H9 (cell line): ENCODE measurements at regions not wholly inside any gene's neighbourhood (a gene's known extent, or its start where the extent isn't known, plus 50 kb on each side); places are given as distances from the start of the nearest gene placed in this dataset.

ENCODE experiments used
- DNase-seq: peaks from one replicate; pipeline ENCODE4 v3.0.0-alpha.2; 2017
- H2AFZ ChIP-seq: one replicate; pipeline ENCODE4 v1.6.1; 2013; ENCODE audit warnings: mild to moderate bottlenecking, low read length, control low read depth, moderate library complexity
- H2AK5ac ChIP-seq: 2 replicates; pipeline ENCODE4 v1.6.1; 2013; ENCODE audit warnings: low read length, control low read depth, mixed read lengths; ENCODE audit not compliant: insufficient read length
- H2BK120ac ChIP-seq: one replicate; pipeline ENCODE4 v1.6.1; 2013; ENCODE audit warnings: low read depth, mild to moderate bottlenecking, low read length, control low read depth, inconsistent platforms; ENCODE audit not compliant: poor library complexity, severe bottlenecking
- H2BK12ac ChIP-seq: 2 replicates; pipeline ENCODE4 v1.6.1; 2013; ENCODE audit warnings: low read length, control low read depth, mixed read lengths, low read depth; ENCODE audit not compliant: insufficient read length
- H2BK15ac ChIP-seq: 2 replicates; pipeline ENCODE4 v1.6.1; 2013; ENCODE audit warnings: low read depth, low read length, control low read depth
- H2BK20ac ChIP-seq: one replicate; pipeline ENCODE4 v1.6.1; 2013; ENCODE audit warnings: low read depth, mild to moderate bottlenecking, low read length, control low read depth, inconsistent platforms; ENCODE audit not compliant: poor library complexity, severe bottlenecking
- H2BK5ac ChIP-seq: 2 replicates; pipeline ENCODE4 v1.6.1; 2013; ENCODE audit warnings: low read length, control low read depth, mixed read lengths; ENCODE audit not compliant: insufficient read length
- H3K14ac ChIP-seq: 2 replicates; pipeline ENCODE4 v1.6.1; 2013; ENCODE audit warnings: low read length, control low read depth; ENCODE audit not compliant: insufficient read depth
- H3K18ac ChIP-seq: 2 replicates; pipeline ENCODE4 v1.6.1; 2013; ENCODE audit warnings: low read depth, mild to moderate bottlenecking, mixed read lengths, low read length, control low read depth; ENCODE audit not compliant: insufficient read length
- H3K23ac ChIP-seq: 2 replicates; pipeline ENCODE4 v1.6.1; 2013; ENCODE audit warnings: low read length, control low read depth, mixed read lengths, low read depth; ENCODE audit not compliant: insufficient read length
- H3K23me2 ChIP-seq: 2 replicates; pipeline ENCODE4 v1.6.1; 2013; ENCODE audit warnings: low read depth, mild to moderate bottlenecking, mixed read lengths, low read length, control low read depth; ENCODE audit not compliant: insufficient read length, poor library complexity, severe bottlenecking
- H3K27ac ChIP-seq: 2 replicates; pipeline ENCODE4 v1.5.1; 2013; ENCODE audit warnings: low read length, control low read depth, mixed read lengths, low read depth; ENCODE audit not compliant: insufficient read length
- H3K27me3 ChIP-seq: 2 replicates; pipeline ENCODE4 v1.6.1; 2013; ENCODE audit warnings: low read length, control low read depth, inconsistent platforms; ENCODE audit not compliant: insufficient read depth
- H3K4ac ChIP-seq: 2 replicates; pipeline ENCODE4 v1.6.1; 2013; ENCODE audit warnings: low read depth, mild to moderate bottlenecking, control low read depth, inconsistent platforms, low read length, moderate library complexity
- H3K4me1 ChIP-seq: 2 replicates; pipeline ENCODE4 v1.6.1; 2013; ENCODE audit warnings: low read length, control low read depth, inconsistent platforms; ENCODE audit not compliant: insufficient read depth
- H3K4me2 ChIP-seq: 2 replicates; pipeline ENCODE4 v1.6.1; 2013; ENCODE audit warnings: low read length, control low read depth, mixed read lengths; ENCODE audit not compliant: insufficient read length, insufficient read depth
- H3K56ac ChIP-seq: 2 replicates; pipeline ENCODE4 v1.6.1; 2013; ENCODE audit warnings: low read depth, mild to moderate bottlenecking, mixed read lengths, low read length, control low read depth; ENCODE audit not compliant: insufficient read length
- H3K79me1 ChIP-seq: 2 replicates; pipeline ENCODE4 v1.6.1; 2013; ENCODE audit warnings: low read depth, mild to moderate bottlenecking, moderate library complexity, low read length, control low read depth, inconsistent platforms; ENCODE audit not compliant: insufficient read depth, poor library complexity, severe bottlenecking
- H3K79me2 ChIP-seq: 2 replicates; pipeline ENCODE4 v1.6.1; 2013; ENCODE audit warnings: low read length, control low read depth, inconsistent platforms; ENCODE audit not compliant: insufficient read depth
- H3K9ac ChIP-seq: 2 replicates; pipeline ENCODE4 v1.6.1; 2013; ENCODE audit warnings: low read length, control low read depth, mixed read lengths; ENCODE audit not compliant: insufficient read length; ENCODE audit errors: extremely low read depth
- H3K9me3 ChIP-seq: one replicate; pipeline ENCODE4 v1.6.1; 2013; ENCODE audit warnings: low read depth, low read length, inconsistent platforms; ENCODE audit not compliant: control insufficient read depth
- H3T11ph ChIP-seq: one replicate; pipeline ENCODE4 v1.6.1; 2013; ENCODE audit warnings: mild to moderate bottlenecking, low read length, control low read depth, inconsistent platforms
- H4K20me1 ChIP-seq: one replicate; pipeline ENCODE4 v1.6.1; 2013; ENCODE audit not compliant: control insufficient read depth, insufficient read length, insufficient read depth
- H4K5ac ChIP-seq: 2 replicates; pipeline ENCODE4 v1.6.1; 2013; ENCODE audit warnings: low read depth, mild to moderate bottlenecking, mixed read lengths, low read length, control low read depth; ENCODE audit not compliant: insufficient read length
- H4K8ac ChIP-seq: replicated peaks from 2 replicates; pipeline ENCODE4 v1.6.1; 2013; ENCODE audit warnings: low read length, control low read depth, mixed read lengths, low read depth; ENCODE audit not compliant: insufficient read length
- H4K91ac ChIP-seq: 2 replicates; pipeline ENCODE4 v1.6.1; 2013; ENCODE audit warnings: low read depth, mild to moderate bottlenecking, moderate library complexity, mixed read lengths, low read length, control low read depth; ENCODE audit not compliant: insufficient read length
- H3K27ac Mint-ChIP-seq, 3 experiments: 2 replicates in 2 of 3; 3 replicates in 1 of 3; pipeline ENCODE4 v1.8.0; 2020 to 2021; ENCODE audit warnings: mixed read lengths in 3 of 3, mild to moderate bottlenecking in 1 of 3, moderate library complexity in 1 of 3
- H3K27me3 Mint-ChIP-seq: 2 replicates; pipeline ENCODE4 v1.8.0; 2021; ENCODE audit warnings: low read depth, mild to moderate bottlenecking, moderate library complexity, mixed read lengths
- H3K36me3 Mint-ChIP-seq, 3 experiments: 2 replicates in 2 of 3; 3 replicates in 1 of 3; pipeline ENCODE4 v1.8.0; 2020 to 2021; ENCODE audit warnings: low read depth in 3 of 3, mixed read lengths in 3 of 3; ENCODE audit not compliant: insufficient read depth in 1 of 3
- H3K4me1 Mint-ChIP-seq, 2 experiments: 2 replicates each; pipeline ENCODE4 v1.8.0; 2020; ENCODE audit warnings: mixed read lengths in 2 of 2
- H3K4me3 Mint-ChIP-seq, 2 experiments: 2 replicates in 1 of 2; 3 replicates in 1 of 2; pipeline ENCODE4 v1.8.0; 2020 to 2021; ENCODE audit warnings: mild to moderate bottlenecking in 2 of 2, mixed read lengths in 2 of 2, moderate library complexity in 1 of 2
- H3K9me3 Mint-ChIP-seq, 2 experiments: 2 replicates in 1 of 2; 3 replicates in 1 of 2; pipeline ENCODE4 v1.8.0; 2020; ENCODE audit warnings: mild to moderate bottlenecking in 2 of 2, mixed read lengths in 2 of 2, moderate library complexity in 1 of 2
- WGBS: extraction: QIAGEN DNeasy Blood & Tissue Kit; methylation state at CpG from one replicate; pipeline ENCODE4 v1.1.7; 2013; ENCODE audit warnings: missing lambda C conversion rate, low lambda C conversion rate, mixed read lengths; ENCODE audit not compliant: insufficient read length; ENCODE audit errors: extremely low coverage; 5-methylcytosine and 5-hydroxymethylcytosine counted together
- TF ChIP-seq, protein P1 (sequence below): fragments of 200-600 bp; sonication (generic); conservative IDR thresholded peaks from 3 replicates; pipeline ENCODE4 v1.8.0; 2021; ENCODE audit warnings: antibody characterized with exemption, mild to moderate bottlenecking

DNA sequence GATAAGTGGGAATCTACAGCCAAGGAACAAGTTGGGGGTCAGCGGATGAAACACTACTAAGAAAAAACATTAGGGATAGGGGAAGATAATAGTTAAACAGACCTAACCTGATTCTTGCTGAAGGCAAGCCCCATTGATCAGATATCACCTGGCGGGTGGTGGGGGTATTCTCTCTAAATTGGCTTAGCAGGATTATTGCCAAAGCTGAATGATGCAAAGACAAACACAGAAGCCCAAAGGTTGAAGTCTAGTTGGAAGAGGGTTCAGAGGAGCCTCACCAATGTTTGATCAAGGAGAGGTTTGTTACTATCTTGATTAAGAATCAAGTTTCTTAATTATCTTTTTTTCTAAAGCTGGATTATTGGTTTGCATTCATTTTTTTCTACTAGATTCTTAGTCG lies 371.9 kb upstream of the CNTN4 start:
- no peaks in the 10 kb centered on the region for H3K23me2 ChIP-seq
- H3K56ac ChIP-seq: no peak overlapping the region
- no peaks in the 10 kb centered on the region for H3K27me3 Mint-ChIP-seq
- H3K23ac ChIP-seq: no peak overlapping the region
- no peak overlapping the region for H2AFZ ChIP-seq
- no peak overlapping the region for H4K8ac ChIP-seq
- H3K4me2 ChIP-seq: no peak overlapping the region
- H3K27ac ChIP-seq: no peak overlapping the region
- H3K4ac ChIP-seq: no peak overlapping the region
- no peak overlapping the region for H4K5ac ChIP-seq
- H4K91ac ChIP-seq: no peak overlapping the region
- H2BK15ac ChIP-seq: no peak overlapping the region
- H3K27me3 ChIP-seq: no peaks in the 10 kb centered on the region
- H2BK5ac ChIP-seq: no peak overlapping the region
- no peak overlapping the region for H3K14ac ChIP-seq
- H3T11ph ChIP-seq: no peak overlapping the region
- TF ChIP-seq, protein P1, sequence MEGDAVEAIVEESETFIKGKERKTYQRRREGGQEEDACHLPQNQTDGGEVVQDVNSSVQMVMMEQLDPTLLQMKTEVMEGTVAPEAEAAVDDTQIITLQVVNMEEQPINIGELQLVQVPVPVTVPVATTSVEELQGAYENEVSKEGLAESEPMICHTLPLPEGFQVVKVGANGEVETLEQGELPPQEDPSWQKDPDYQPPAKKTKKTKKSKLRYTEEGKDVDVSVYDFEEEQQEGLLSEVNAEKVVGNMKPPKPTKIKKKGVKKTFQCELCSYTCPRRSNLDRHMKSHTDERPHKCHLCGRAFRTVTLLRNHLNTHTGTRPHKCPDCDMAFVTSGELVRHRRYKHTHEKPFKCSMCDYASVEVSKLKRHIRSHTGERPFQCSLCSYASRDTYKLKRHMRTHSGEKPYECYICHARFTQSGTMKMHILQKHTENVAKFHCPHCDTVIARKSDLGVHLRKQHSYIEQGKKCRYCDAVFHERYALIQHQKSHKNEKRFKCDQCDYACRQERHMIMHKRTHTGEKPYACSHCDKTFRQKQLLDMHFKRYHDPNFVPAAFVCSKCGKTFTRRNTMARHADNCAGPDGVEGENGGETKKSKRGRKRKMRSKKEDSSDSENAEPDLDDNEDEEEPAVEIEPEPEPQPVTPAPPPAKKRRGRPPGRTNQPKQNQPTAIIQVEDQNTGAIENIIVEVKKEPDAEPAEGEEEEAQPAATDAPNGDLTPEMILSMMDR: no peak
- no peaks in the 10 kb centered on the region for H3K36me3 Mint-ChIP-seq
- no peaks in the 10 kb centered on the region for H3K79me1 ChIP-seq
- DNase-seq: no peak
- no peak overlapping the region for H2BK20ac ChIP-seq
- no peaks in the 10 kb centered on the region for H3K9me3 ChIP-seq
- no peak overlapping the region for H2AK5ac ChIP-seq
- H4K20me1 ChIP-seq: no peaks in the 10 kb centered on the region
- H3K4me1 ChIP-seq: no peaks in the 10 kb centered on the region
- no peak overlapping the region for H3K4me3 Mint-ChIP-seq
- H3K9ac ChIP-seq: no peak overlapping the region
- H2BK12ac ChIP-seq: no peak overlapping the region
- peaks cover 8 to 11% of the 10 kb centered on the region in 2 experiments for H3K4me1 Mint-ChIP-seq
- no peaks in the 10 kb centered on the region for H3K79me2 ChIP-seq
- no peak overlapping the region; a peak in 1 of 7 replicates for H3K27ac Mint-ChIP-seq
- H3K18ac ChIP-seq: no peak overlapping the region
- no peak overlapping the region for H2BK120ac ChIP-seq
- 0 out of 5 replicates have a peak, but pooled peaks cover 0 to 2% of the 10 kb centered on the region in 2 experiments for H3K9me3 Mint-ChIP-seq
- no CpG with 5 or more reads among the region's 3 CpGs for WGBS
